GM19455 (cell line): ENCODE measurements at regions not wholly inside any gene's neighbourhood (a gene's known extent, or its start where the extent isn't known, plus 50 kb on each side); places are given as distances from the start of the nearest gene placed in this dataset.

Experiments used
- ATAC-seq: cut with Tn5 transposase; IDR thresholded peaks from one replicate; pipeline ENCODE4 v1.9.1; 2021; ENCODE audit not compliant: unreplicated experiment

GRCh38 chr3:194986208-194987043 lies 284.5 kb downstream of the XXYLT1 start:
- no peak for ATAC-seq

DNA sequence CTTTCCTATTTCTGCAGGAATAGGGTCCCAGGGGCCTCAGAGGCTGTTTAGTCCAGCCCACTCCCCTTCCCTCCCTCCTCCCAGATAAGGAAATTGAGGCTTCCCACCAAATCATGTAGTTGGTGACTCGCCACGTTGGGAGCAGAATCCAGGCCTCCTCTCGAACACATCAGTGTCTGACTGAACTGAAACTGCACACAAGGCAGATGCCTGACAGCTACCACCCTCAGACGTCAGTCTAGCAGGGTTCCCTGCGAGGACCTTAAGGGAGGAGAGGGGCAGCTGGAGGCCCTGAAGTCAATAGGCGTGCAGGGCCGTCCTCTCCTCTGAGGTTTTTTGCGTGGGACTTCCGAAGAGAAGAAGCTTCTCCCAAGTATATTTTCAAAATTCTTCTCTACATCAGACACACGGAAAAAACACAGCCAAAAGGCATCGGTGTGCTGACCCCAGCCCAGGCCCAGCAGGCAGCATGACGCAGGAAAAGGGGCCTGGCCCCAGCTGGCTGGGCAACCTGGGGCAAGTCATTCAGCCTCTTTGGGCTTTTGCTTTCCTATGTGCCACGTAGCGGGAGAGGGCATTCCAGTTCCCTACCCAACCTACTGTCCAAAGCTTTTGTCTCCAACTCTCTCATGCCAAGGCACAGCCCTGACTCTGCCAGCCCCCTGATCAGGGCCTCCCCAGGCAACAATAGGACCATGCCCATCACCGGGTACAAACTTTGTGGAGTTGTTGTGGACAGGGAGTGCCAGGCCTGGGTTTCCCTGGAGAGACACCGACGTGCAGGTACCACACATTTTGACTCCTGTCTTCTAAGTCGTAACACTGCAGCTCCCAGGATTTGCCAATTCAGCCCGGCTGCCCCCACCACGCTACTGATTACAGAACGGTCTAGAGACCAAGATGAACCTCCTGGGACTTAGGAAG lies 283.1 kb downstream of the XXYLT1 start:
- ATAC-seq: no peak

GRCh38 chr3:194988495-194989165 lies 282.3 kb downstream of the XXYLT1 start:
- no peak for ATAC-seq

- ATAC-seq: no peak
Measured at GRCh38 chr3:194989241-194989640, 281.7 kb downstream of the XXYLT1 start.

- no peak for ATAC-seq
Measured at GRCh38 chr3:194990454-194991337, 280.3 kb downstream of the XXYLT1 start.

GRCh38 chr3:194991338-194991654 lies 279.7 kb downstream of the XXYLT1 start:
- no peak for ATAC-seq

- ATAC-seq: no peak
Measured at GRCh38 chr3:194993896-194994295, 277.1 kb downstream of the XXYLT1 start.

DNA sequence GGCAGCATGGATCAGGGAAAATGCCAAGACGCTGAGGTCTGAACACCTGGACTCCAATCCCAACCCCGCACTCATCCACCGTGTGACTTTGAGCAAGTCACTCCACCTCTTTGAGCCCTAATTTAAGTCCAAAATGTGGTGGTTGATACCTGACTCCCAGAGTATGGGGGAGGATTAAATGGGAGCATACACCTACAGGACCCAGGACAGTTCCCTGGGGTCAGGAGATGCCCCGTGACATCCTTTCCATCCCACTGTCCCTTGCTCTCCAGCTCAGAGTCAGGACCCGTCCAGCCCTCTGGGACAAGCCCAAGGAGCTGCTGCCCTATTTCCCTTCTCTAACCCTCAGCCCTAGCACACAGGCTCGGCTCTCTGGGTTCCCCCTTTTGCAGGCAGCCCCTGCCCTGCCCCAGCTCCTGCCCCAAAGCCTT lies 276.4 kb downstream of the XXYLT1 start:
- no peak for ATAC-seq

GRCh38 chr3:194995334-194995733 lies 275.6 kb downstream of the XXYLT1 start:
- ATAC-seq: no peak

DNA sequence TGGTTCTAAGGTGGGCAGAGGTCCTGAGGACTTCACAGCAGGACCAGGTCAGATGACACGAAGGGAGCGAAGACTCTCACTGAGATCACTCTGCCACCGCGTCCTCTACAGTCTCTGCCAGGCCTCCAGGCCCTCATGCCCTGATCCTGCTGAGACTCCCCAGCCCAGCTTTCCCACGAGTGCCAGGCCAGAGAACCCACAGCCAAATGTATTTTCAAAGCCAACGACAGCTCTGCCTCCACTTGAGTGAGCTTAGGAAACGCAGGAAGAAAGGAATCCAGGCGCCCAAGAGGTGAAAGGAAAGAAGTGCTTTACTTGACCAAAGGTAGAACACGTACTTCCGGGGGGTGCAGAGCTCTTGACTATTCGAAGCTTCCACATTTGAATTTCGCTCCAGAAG lies 275.0 kb downstream of the XXYLT1 start:
- no peak for ATAC-seq

DNA sequence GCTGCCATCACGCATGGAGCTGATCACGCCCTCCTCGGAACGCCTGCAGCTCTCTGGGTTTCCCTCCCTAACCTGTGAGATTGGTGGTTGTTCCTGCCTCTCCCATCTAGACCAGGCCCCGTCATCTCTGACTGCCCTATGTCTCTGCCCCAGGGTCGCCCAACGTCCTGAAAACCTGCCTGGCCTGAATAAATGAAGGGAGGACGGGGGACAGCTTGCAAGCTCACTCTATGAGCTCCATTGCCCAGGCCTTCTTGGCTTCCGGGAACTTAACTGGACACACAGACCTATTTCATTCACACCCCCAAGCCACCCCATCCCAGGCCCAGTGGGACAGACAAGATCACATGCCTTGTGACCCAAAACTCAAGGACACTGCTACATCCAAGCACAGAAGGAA lies 274.2 kb downstream of the XXYLT1 start:
- ATAC-seq: no peak

- ATAC-seq: no peak
Measured at GRCh38 chr3:194998417-194998816, 272.5 kb downstream of the XXYLT1 start.

DNA sequence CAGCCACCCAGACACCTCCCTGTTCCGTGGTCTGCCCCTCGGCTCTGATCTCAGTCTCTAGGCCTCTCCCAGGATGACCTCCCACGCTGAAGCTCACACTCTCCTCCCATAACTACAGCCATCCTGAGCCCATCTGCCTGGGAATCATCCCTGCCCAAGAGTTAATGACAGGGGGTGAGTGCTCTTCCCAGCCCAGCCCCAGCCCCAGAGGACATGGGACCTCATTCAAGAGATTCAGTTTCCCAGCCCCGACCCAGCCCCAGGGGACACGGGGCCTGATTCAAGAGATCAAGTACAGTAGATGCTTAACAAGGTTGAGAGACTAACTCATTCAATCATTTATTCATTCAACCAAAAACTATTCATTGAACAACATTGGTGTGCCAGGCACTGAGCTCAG lies 272.0 kb downstream of the XXYLT1 start:
- ATAC-seq: no peak

DNA sequence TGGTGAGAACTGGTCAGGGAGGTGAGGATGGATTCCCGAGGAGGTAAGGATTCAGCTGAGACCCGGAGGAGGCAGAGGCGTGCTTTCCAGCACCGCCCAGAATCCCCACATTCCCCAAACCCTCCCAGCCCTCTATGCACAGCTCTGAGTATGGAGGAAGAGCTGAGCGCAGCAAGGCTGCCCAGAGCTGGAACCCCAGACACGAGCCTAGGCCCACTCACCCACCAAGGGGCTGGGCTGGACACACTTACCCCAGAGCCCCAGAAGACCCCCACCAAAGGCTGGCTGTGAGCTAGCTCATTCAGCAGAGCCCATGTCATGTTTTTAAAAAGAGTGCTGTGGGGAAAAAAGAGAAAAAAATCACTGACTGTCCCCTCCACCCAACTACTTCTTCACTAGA lies 271.5 kb downstream of the XXYLT1 start:
- ATAC-seq: no peak

- ATAC-seq: no peak
Measured at GRCh38 chr3:195001261-195001660, 269.7 kb downstream of the XXYLT1 start.

DNA sequence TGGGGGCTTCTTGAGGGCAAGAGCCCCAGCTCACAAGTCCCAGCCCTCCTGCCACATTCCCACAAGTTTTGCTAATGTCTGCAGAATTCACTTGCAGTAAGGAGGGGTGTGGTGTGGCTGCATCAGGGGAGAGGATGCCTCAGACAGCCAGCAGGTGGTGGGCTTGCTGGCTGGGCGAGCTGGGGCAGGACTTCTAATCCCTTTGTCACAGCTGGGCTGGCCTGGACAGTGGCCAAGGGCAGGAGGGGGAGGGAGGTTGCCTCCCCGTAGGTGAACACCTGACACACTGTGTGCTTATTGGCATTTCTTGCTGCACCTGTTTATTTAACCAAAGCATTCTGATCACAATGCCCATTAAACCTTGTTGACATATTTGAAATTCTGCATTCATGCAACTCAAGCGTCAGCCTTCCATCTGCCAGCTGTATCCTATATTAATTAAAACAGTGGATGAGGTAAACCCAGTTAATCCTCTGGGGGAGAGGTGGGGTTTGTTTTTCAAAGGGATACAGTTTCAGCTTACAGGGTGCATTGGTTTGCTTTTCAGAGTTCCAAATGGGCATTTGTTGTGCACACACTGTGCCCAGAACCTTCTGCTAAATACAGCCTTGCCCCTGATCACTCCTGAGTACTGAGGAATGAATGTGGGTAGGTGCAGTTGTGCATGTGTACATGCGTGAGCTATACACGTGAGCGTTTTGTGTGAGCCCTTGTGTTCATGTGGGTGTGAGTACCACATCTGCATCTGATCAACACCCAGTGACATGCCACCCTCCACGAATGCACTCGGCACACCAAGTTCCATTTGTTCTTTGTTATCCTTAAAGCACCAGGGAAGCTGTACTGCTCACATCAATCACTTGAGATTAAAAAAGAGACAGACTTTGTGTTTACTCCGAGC lies 268.7 kb downstream of the XXYLT1 start:
- no peak for ATAC-seq

DNA sequence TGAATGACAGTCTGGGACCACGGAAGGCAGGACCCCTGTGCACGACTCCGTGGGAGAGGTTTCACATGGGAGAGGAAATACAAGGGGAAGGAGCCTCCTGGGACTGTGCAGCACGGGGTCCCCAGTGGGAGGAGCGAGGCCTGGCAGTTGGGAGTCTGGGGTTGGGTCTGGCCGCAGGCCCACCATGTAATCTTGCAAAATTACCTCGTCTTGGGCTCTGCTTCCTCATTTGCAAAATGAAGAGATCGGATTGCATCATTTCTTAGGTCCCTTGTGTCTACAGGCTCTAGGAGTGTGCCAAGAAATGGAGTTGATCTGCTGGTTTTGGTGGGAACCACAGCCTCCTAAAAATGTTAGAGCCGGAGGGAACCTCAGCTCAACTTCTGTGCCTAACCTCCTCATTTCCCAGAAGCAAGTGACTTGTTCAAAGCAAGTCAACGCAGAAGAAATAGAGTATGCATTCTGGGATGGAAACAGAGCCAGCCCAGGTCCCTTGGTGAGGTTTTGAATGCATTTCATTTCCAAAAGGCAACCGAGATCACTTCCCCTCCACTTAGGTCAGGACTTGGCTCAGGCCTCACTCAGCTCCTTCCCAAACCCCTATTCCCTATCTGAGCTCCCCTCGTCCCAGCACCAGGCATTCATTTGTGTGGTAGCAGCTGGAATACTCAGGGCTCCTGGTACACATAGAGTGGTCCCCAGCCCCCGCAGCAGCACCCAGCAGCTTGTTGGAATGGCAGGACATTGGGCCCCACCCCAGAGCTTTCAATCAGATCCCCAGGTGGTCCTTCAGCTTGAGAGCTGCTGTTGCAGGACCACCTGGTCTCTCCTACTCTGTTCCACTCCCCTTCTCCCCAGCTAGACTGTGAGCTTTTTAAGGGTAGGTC lies 267.7 kb downstream of the XXYLT1 start:
- no peak for ATAC-seq

- no peak for ATAC-seq
Measured at GRCh38 chr3:195003893-195004289, 267.1 kb downstream of the XXYLT1 start.
